D721Med (cell line): ENCODE measurements at regions not wholly inside any gene's neighbourhood (a gene's known extent, or its start where the extent isn't known, plus 50 kb on each side); places are given as distances from the start of the nearest gene placed in this dataset.

ENCODE experiments used
- DNase-seq: peaks from one replicate; pipeline ENCODE4 v3.0.0; 2011; ENCODE audit warnings: low spot score; ENCODE audit not compliant: insufficient read length
- FAIRE-seq: peaks from 2 replicates; lab custom pipeline; 2011; peaks lifted over from hg19 to GRCh38; lab: Jason Lieb, UNC
- TF ChIP-seq, protein P1 (sequence below): IDR thresholded peaks from 2 replicates; pipeline ENCODE4 v1.5.1; 2012; ENCODE audit warnings: mild to moderate bottlenecking, control low read depth; ENCODE audit not compliant: insufficient read depth; ENCODE audit errors: missing control alignments

DNA sequence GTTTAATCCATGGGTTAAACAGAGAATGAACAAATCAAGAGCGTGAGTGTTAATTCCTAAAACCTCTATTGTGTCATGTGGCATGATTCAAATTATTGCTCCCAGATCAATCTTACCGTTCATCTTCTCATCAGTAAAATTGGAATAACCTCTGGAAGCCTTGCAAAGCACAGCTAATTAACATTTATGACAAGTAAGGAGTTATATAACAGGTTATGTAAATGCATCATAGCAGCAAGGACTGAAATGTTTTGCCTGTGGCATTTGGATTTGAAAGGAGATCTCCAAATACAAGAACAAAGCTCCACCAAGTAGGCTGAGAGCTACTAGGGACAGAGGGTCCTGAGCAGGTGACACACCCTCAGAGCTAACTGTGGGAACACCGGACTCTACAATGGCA, 502.9 kb upstream of the CELF2 start:
- TF ChIP-seq, protein P1, sequence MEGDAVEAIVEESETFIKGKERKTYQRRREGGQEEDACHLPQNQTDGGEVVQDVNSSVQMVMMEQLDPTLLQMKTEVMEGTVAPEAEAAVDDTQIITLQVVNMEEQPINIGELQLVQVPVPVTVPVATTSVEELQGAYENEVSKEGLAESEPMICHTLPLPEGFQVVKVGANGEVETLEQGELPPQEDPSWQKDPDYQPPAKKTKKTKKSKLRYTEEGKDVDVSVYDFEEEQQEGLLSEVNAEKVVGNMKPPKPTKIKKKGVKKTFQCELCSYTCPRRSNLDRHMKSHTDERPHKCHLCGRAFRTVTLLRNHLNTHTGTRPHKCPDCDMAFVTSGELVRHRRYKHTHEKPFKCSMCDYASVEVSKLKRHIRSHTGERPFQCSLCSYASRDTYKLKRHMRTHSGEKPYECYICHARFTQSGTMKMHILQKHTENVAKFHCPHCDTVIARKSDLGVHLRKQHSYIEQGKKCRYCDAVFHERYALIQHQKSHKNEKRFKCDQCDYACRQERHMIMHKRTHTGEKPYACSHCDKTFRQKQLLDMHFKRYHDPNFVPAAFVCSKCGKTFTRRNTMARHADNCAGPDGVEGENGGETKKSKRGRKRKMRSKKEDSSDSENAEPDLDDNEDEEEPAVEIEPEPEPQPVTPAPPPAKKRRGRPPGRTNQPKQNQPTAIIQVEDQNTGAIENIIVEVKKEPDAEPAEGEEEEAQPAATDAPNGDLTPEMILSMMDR = no peak
- DNase-seq = no peak
- no peak for FAIRE-seq

DNA sequence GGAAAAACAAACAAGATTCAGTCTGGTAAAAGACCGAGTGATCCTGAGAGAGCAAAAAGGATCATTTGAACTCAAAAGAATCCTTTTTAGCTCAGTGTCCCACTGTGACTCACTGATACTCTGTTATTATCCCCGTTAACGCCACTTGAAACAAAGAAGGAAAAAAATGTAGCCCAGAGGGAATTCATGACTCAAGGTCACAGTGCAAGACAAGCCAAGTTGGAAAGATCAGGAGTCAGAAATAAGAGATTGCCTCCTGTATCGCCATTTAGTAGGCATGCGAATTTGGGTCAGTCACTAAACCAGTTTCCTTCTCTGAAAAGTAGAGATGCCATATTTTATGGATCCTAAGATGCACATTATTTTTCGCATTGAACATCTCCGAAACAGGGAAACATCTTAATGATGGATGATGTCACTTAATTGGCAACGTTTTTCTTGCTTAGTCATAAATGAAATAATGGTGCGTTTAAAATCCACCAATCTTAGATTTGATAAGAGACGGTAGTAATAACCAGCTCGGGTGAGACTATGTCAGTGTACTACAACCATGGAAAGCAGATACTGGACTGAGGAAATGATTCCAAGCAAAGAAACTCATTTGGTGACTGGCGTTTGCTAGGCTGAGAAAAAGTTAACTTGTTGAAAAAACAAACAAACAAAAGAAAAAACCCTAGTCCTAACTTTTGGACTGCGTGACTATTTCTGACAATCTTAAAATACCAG, 502.0 kb upstream of the CELF2 start:
- DNase-seq = no peak
- TF ChIP-seq, protein P1 = no peak
- FAIRE-seq = no peak

DNA sequence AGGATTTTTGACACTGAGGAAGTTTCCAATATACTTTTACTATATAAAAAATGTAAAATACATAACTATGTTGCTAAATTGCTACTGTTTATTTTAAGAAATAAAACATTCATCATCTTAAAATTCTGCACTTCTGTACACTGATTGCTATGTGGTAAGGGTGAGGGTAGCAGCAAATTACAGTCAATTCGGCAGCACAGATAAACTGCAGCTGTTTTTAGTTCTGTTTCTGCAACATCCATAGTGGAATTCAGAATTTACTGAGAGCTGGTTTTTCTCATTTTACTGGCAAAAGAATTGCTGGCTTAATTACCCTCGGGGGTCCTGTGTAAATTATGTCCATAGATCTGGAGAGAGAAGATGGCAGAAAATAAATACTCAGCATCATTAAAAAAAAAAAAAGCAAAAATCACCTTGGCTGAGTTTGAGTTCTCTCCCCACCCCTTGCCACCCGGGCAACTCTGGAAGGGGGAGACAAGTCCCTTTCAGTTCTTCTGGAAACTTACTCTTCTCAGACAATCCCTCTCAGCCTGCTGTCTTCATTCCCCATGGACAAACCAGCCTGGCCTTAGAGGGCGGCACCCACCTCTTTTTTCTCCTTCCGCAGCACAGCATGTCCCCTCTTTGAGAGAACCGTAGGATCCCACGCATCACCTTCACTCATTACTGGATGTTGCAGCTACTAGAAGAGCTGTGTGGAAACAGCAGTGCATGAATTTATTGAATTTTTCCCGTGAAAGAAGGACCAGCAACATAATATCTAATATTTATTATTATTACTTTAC, 501.1 kb upstream of the CELF2 start:
- DNase-seq (no peak), FAIRE-seq (no peak)
- TF ChIP-seq, protein P1 = no peak

DNA sequence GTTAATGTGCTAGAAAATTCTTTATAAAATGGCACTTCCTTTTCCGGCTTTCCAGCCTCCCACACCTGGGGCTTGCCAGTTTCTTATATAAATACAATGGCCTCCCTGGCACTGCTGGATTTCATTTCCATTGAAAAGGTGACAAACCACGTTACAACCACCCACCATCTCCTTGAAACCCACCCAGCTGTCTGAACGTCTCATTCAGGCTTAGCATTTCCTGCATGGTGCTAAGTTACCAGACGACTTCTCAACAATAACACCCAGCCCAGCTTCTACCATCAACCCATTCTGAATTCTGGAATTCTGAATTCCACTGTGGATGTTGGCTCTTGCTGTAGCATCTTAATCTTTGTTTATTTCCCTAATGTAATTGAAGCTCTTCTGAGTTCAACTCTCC, 499.8 kb upstream of the CELF2 start:
- DNase-seq (no peak), FAIRE-seq (no peak)
- TF ChIP-seq, protein P1 = no peak

DNA sequence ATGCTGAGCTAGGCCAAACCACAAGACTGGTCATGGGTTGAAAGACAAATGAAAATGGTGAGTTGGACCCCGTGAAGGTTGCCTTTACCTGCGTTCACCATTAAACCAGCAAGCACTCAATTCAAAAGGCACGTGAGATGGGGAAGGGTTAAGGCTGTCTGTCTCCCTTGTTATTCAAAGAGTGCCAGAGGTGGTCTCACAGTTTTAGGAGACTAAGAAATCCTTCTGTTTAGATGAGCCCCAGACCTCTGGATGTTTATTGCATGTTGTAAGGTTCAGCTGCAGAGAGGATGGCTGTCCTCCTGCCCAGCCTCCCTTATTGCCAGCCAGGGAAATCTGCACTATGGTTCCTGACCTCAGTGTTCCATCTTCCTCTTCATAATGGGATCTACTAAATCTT, 498.0 kb upstream of the CELF2 start:
- DNase-seq (no peak), FAIRE-seq (no peak)
- TF ChIP-seq, protein P1 = no peak

DNA sequence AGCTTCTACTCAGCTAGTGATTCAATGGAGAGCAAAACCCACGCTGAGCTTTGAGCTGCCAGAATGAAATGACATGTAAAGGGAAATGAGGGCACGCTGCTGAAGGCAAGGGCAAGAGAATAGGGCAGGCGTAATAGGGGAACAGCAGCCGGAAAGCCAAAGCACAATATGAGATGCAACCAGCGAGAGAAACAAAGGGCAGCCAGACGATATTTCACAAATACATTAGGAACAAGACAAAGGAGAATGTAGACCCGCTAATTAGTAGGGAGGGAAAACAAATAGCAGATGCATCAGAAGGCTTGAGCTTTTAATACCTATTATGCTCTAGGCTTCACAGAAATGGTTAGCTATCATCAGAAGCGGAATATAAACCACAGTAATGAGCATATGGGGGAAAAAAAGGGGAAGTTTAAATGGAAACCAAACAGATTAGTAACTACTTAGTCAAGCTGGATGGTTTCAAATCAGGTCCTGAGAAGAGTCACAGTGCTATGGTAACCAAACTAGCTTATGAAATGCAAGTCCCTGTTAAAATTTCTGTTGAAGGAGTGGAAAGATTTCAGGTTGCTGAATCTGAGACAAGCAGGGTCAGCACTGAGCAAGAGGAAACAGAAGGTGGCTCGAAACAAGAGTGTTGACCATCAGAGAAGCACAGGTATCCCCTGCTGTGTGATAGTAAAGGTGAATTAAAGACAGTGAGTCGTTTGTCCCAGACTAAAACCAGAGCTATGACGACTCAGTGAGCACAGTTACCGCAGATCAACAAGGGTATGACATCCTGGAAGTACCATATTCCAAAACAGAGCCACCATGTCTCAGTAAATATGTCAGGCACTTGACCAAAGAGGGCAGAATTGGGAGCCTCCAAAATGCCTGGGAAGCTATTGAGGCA, 496.9 kb upstream of the CELF2 start:
- TF ChIP-seq, protein P1 = no peak
- FAIRE-seq = no peak
- no peak for DNase-seq
